NCI-H446 (cell line): ENCODE measurements at regions not wholly inside any gene's neighbourhood (a gene's known extent, or its start where the extent isn't known, plus 50 kb on each side); places are given as distances from the start of the nearest gene placed in this dataset.
A peak's percentile ranks its signal among the peaks of the same experiment; 100 is the strongest.

Experiments
- DNase-seq, 2 experiments: peaks; one replicate each; lab custom pipeline; 2025; lab: John Stamatoyannopoulos, UW

GRCh38 chr16:85291302-85292148, 179.3 kb upstream of the CIBAR2 start:
- no peak for DNase-seq

GRCh38 chr16:85293458-85293857, 181.2 kb upstream of the CIBAR2 start:
- DNase-seq = no peak

GRCh38 chr16:85293904-85294642, 181.8 kb upstream of the CIBAR2 start:
- DNase-seq = peak in 1 of 2 experiments; percentile 66

GRCh38 chr16:85294810-85295508, 182.7 kb upstream of the CIBAR2 start:
- DNase-seq = no peak

- DNase-seq = no peak
These were observed 184.8 kb upstream of the CIBAR2 start for GRCh38 chr16:85296859-85297660.

GRCh38 chr16:85297881-85298280, 185.6 kb upstream of the CIBAR2 start:
- DNase-seq = no peak

- no peak for DNase-seq
These were observed 188.2 kb upstream of the CIBAR2 start for GRCh38 chr16:85300406-85300968.

- no peak for DNase-seq
These were observed 189.0 kb upstream of the CIBAR2 start for GRCh38 chr16:85301231-85301630.

GRCh38 chr16:85302018-85302847, 190.0 kb upstream of the CIBAR2 start:
- no peak for DNase-seq

GRCh38 chr16:85302848-85303353, 190.6 kb upstream of the CIBAR2 start:
- DNase-seq = no peak

- DNase-seq = no peak
These were observed 191.1 kb upstream of the CIBAR2 start for GRCh38 chr16:85303354-85303883.

GRCh38 chr16:85304337-85304736, 192.1 kb upstream of the CIBAR2 start:
- DNase-seq = no peak

GRCh38 chr16:85306071-85306792, 194.0 kb upstream of the CIBAR2 start:
- no peak for DNase-seq

- no peak for DNase-seq
These were observed 194.7 kb upstream of the CIBAR2 start for GRCh38 chr16:85306793-85307551.

GRCh38 chr16:85307552-85308364, 195.5 kb upstream of the CIBAR2 start:
- DNase-seq = no peak

GRCh38 chr16:85308611-85309540, 196.6 kb upstream of the CIBAR2 start:
- no peak for DNase-seq
